GM18951 (cell line): ENCODE measurements at regions not wholly inside any gene's neighbourhood (a gene's known extent, or its start where the extent isn't known, plus 50 kb on each side); places are given as distances from the start of the nearest gene placed in this dataset.
"Not testable (repeated sequence)": the region's sequence is repeated elsewhere in the genome, so short reads cannot be mapped to it uniquely, and the experiment has no call there.

Experiments used
- POLR2A ChIP-seq: IDR thresholded peaks from 4 replicates; pipeline ENCODE4 v1.6.1; 2011; ENCODE audit warnings: mild to moderate bottlenecking; ENCODE audit not compliant: insufficient read length, insufficient read depth; ENCODE audit errors: extremely low read depth
- in situ Hi-C: fragments of 300-500 bp; cut with MboI; formaldehyde crosslinking; loops from one replicate; pipeline ENCODE4 v1.12.0; 2022; ENCODE audit warnings: low sequenced_read_pairs, mixed read lengths, inconsistent platforms; ENCODE audit not compliant: unreplicated experiment

- TF ChIP-seq POLR2A: no peak
- in situ Hi-C loops: no loop called here
Measured at GRCh38 chr7:69228212-69228811, 370.0 kb upstream of the AUTS2 start.

- TF ChIP-seq POLR2A: no peak
- in situ Hi-C loops: no loop called here
Measured at GRCh38 chr7:69232445-69233376, 365.6 kb upstream of the AUTS2 start.

- in situ Hi-C loops: no loop called here
- no peak for TF ChIP-seq POLR2A
Measured at GRCh38 chr7:69237541-69237940, 360.7 kb upstream of the AUTS2 start.

GRCh38 chr7:69243016-69243415, 355.3 kb upstream of the AUTS2 start:
- in situ Hi-C loops: no loop called here
- TF ChIP-seq POLR2A: no peak

- in situ Hi-C loops: no loop called here
Measured at GRCh38 chr7:69244701-69245100, 353.6 kb upstream of the AUTS2 start.

GRCh38 chr7:69245646-69246045, 352.6 kb upstream of the AUTS2 start:
- TF ChIP-seq POLR2A: no peak

More at GRCh38 chr7:69244701-69245100, 353.6 kb upstream of the AUTS2 start:
- no peak for TF ChIP-seq POLR2A

GRCh38 chr7:69246758-69247157, 351.5 kb upstream of the AUTS2 start:
- TF ChIP-seq POLR2A: no peak
- in situ Hi-C loops: no loop called here

More at GRCh38 chr7:69245646-69246045, 352.6 kb upstream of the AUTS2 start:
- in situ Hi-C loops: no loop called here

GRCh38 chr7:69248382-69248828, 349.9 kb upstream of the AUTS2 start:
- in situ Hi-C loops: not testable (repeated sequence)

GRCh38 chr7:69250958-69251357, 347.3 kb upstream of the AUTS2 start:
- in situ Hi-C loops: no loop called here
- TF ChIP-seq POLR2A: no peak

- in situ Hi-C loops: no loop called here
- no peak for TF ChIP-seq POLR2A
Measured at GRCh38 chr7:69254643-69255042, 343.6 kb upstream of the AUTS2 start.

- no peak for TF ChIP-seq POLR2A
- in situ Hi-C loops: no loop called here
Measured at GRCh38 chr7:69256634-69257081, 341.6 kb upstream of the AUTS2 start.

- no peak for TF ChIP-seq POLR2A
Measured at GRCh38 chr7:69257592-69257991, 340.7 kb upstream of the AUTS2 start.

GRCh38 chr7:69259445-69259844, 338.8 kb upstream of the AUTS2 start:
- TF ChIP-seq POLR2A: no peak
- in situ Hi-C loops: no loop called here

More at GRCh38 chr7:69257592-69257991, 340.7 kb upstream of the AUTS2 start:
- in situ Hi-C loops: no loop called here

- TF ChIP-seq POLR2A: no peak
- in situ Hi-C loops: no loop called here
Measured at GRCh38 chr7:69260023-69260422, 338.3 kb upstream of the AUTS2 start.
